HG03469 (cell line): ENCODE measurements at regions not wholly inside any gene's neighbourhood (a gene's known extent, or its start where the extent isn't known, plus 50 kb on each side); places are given as distances from the start of the nearest gene placed in this dataset.

Source experiments
- ATAC-seq: cut with Tn5 transposase; IDR thresholded peaks from one replicate; pipeline ENCODE4 v1.9.1; 2021; ENCODE audit warnings: mild to moderate bottlenecking, moderate library complexity, moderate number of reproducible peaks; ENCODE audit not compliant: unreplicated experiment

- ATAC-seq, result no peak
These were observed 398.7 kb upstream of the IRX4 start for GRCh38 chr5:2281446-2281845.

GRCh38 chr5:2280318-2280717 lies 397.6 kb upstream of the IRX4 start:
- ATAC-seq, result no peak

DNA sequence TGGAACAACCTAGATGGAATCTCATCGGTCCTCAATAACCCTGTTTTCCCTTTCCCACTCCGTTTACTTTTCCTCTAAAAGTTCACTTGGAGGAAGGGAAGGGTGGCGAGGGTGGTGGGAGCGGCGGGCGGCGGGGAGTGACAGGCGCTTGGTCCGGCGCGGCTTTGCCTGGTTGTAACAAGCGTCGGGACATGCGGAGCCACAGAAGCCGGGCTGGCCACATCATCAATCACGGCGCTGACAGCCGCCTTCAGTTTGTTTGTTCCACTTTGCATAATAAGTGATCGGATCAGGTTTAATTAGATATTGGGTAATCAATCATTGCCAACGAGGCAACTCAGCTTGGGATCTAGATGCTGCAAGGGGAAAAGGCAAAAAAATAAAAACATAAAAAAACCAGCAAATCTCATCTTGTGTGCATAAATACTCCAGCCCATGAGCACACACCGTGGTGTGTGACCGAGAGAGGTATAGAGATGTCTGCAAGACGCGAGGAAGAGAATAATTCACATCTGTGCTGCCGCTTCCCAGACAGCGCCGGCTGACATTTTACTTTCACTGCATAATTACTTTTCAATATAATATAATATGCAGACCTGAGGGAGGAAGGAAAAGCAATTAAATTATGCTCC lies 396.2 kb upstream of the IRX4 start:
- ATAC-seq, result no peak

DNA sequence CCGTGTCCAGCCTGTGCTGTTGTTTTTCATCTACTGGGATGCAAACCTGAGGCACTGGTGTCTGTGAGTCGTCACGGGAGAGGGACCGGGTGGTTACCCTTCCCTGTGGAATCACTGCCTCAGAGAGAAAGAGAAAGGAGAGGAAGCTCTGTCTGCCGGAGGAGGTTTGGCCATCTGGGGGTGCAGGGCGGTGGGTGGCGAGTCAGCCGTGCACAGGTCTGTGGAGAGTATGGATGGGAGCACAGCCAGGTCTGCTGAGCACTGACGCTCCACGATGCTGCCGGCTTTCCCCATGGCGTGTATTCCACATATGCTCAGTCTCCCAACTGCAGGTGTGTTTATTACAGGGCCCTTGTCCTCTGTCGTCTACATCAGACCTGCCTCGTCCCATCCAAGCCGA lies 395.2 kb upstream of the IRX4 start:
- no peak for ATAC-seq

DNA sequence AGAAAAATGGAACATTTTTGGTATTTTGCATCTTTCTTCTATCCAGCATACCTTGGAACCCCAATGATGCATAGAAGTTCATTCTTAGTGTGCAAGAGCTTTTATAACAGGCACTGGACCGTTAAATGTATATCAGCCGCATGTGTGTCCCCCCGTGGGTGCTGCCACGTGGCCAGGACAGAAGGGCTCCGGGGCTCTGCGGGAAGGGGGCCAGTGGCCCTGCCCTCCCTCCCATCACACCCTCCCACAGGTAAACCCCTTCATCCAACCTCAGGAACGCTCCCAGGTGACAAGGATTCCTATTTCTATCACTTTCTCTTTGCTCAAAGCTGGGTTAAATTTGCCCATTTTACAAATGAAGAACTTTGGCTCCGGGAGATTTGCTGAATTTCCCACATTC lies 393.4 kb upstream of the IRX4 start:
- no peak for ATAC-seq

DNA sequence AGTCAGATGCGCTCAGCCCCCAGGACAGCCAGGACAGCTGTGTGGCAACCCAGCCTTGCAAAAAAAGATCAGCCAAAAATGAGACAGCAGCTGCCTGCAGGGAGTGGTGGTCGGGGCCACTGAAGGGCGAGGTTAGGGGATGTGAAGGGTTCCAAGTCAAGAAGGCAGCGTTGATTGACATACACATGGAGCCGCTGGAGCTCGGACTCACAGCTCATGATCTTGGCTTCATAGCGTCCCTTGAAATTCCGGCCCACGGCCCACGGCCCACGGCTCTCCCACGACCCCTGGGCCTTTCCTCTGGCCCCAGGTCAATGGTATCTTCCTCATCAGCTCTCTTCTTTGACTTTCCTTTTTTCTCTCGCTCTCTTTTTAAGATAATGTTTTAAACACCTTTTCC lies 390.0 kb upstream of the IRX4 start:
- no peak for ATAC-seq

GRCh38 chr5:2272039-2272438 lies 389.3 kb upstream of the IRX4 start:
- ATAC-seq, result no peak

DNA sequence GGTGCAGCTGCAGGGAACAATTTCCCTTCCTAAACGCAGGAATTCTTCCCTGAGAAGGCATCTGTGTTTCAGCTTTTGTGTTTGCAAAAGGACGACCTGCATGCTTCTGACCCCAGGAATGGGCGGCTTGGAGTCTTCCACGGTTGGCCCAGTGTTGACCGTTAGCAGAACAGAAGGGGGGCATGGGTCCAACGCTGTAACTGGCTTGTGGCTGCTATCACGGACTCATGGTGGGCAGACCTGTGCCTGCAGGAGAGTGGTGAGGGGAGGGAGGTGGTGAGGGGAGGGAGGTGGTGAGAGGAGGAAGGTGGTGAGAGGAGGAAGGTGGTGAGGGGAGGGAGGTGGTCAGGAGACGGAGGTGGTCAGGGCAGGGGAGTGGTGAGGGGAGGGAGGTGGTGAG lies 388.6 kb upstream of the IRX4 start:
- ATAC-seq, result no peak

GRCh38 chr5:2270467-2270866 lies 387.7 kb upstream of the IRX4 start:
- ATAC-seq, result no peak

GRCh38 chr5:2269656-2270055 lies 386.9 kb upstream of the IRX4 start:
- no peak for ATAC-seq

- no peak for ATAC-seq
These were observed 385.3 kb upstream of the IRX4 start for GRCh38 chr5:2267991-2268390.

DNA sequence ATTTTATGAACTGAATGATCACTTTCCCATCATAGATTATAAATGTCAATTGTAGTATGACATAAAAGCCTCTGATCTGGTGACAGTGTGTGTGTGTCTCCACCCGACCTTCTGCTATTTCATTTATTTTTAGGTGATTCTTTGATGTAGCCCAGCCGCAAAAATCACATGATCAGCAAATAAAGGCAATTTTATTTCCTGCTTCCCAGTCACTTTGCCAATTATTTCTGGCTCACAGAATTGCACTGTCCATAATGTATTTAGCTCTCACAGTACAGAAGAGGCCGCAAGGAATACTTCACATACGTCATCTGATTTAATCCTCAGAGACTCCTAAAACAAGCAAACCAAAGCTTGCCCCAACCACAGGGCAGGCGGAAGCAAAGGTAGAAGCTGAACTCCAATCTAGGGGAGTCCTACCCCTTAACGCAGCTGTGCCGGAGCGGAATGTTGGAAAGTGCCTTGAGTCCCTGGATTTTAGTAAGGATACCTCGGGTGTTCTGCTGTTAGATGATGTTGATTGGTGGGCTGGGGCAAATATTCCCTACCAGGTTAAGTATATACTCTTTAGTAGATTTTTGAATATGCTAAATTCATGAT lies 384.0 kb upstream of the IRX4 start:
- no peak for ATAC-seq

GRCh38 chr5:2265341-2265740 lies 382.6 kb upstream of the IRX4 start:
- ATAC-seq, result no peak

DNA sequence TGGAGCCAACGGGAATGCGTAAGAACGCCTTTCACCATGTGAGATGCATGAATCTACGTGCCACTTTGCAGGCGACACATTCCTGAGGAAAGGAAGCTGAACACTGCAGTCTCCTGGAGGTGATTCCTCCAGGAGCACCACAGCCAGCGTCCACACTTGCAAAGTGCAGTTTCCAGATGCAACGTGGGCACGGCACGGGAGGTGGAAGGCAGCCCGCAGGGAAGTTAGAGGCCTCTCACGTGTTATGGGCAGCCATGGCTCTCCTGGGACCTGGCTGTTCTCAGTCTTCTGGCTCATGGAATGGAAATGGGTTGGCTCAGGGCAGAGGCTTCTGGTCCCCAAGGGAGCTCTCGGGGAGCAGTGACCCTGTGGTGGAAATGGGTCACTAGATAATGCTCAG lies 381.0 kb upstream of the IRX4 start:
- no peak for ATAC-seq

DNA sequence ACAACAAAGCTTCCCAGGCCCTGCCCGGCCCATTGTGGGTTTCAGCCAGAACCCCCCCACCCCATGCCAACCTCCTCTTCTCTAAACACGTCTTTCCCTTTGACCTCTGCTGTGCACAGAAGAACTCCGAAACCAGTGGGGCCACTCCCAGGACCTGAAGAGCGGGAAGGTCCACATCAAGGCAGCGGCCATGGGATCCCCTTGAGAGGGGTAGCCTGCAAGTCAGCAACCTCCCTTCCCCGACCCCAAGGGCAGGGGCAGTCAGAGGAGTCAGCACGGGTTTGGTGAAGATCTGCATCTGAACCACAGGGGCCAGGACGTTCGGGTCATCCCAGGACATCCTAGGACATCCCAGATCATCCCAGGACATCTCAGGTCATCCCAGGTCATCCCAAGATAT lies 379.9 kb upstream of the IRX4 start:
- no peak for ATAC-seq

DNA sequence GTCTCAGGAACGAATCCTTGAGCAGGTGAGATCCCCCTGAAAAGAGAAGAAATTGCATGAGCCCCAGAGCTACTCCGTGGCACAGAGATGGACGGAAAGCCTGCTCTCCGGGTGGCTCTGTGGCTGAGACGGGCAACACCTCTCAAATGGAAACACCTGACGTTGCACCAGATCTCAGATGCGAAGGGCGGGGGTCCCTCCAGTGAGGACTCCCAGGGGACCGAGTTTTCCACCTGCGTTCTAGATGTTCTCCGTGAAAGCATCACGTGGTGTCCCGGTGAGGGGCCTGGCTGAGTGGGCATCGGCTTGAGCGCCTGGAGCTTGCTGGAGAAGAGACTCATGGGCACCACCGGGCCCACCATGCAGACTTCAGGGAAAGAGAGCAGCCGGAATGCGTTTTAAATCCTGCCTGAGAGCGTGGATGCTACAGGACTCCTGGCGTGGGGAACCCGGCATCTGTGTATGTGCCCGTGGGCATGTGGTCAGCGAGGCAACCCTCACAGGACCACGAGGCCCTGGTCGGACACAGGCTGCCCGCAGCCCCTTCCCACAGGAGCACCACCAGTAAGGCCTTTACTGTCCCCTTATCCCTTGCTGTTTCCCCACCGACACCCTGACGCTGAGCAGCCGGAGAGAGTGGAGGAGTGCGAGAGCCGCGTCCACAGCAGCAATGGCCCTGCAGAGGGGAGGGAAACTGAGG lies 378.4 kb upstream of the IRX4 start:
- ATAC-seq, result no peak

DNA sequence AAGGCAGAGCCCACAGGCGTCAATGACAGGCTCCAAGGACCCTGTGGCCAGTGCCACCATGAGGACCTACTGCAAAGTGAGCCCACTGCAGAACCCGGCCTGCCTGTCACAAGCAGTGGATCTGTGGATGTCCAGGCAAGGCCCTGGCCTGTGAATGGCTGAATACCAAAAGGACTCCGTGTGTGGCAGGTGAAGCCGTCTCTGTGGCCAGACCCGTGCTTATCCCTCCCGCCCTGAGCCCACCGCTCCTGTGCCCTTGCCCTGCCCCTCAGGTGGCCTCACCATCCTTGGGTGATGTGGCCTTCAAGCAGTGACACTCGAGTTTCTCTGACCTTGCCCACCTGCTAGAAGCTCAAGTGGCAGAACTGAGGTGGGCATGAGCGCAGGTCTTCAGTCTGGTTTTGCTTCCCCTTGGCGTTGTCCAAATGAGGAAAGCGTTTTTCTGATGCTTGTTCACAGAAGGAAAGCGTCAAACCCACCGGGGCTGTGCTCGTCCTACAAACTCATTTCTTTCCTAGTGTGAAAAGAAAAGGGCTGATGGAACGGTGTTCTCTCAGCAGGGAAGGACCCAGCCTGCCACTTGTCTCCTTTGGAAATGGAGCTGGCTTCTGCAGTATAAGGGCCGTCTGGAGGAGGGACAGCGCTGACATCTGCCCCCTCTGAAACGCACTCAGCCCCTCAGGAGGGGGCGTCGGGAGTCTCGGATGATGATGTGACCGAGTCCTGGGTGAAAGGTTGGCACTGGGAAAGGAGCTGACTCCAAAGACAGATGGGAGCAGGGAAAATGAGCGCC lies 377.7 kb upstream of the IRX4 start:
- no peak for ATAC-seq

DNA sequence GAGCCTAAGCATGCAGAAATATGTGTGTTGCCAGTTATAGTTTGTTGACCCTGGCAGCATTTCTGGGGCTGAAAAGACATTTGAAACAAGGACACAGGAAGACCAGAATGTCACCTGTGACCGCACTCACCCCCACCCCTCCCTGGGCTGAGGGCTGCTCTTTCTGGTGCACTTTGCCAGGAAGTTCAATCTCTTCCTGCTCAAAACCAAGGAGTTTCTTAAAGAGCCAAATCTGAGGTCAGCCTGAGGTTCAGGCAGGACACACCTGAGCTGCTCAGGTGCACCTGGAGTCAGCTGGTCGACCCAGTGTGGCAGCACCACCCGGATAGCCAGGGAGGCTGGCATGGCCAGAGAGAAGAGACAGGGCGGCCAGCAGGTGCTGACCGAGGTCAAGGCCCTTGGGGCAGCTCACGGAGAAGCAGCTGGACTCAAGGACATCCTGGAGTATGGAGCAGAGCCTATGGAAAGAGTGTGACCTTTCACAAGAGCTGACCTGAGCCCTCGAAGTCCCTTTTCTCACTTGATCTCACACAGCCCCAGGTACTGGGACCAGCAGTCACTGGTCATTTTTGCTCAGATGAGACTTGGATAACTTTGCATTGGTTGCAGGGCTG lies 376.9 kb upstream of the IRX4 start:
- ATAC-seq, result no peak

DNA sequence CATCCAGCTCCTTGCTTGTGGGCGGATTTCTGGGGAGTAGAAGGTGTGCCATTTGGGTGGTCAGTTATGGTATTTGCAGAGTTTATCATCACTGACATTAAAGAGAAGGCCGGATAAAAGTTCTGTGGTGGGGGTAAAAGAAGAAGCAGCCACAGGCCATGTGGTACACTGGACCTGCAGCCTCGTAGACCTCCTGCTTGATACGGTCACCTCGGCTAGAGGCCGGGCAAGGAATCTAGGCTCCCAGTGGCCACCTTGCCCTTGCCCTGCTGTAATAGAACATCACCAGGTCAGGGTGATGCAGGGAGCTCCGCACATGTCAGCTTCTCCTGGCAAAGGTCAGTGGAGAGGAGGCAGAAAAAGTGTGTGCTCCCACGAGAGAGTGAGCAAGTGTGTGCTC lies 376.1 kb upstream of the IRX4 start:
- ATAC-seq, result no peak

DNA sequence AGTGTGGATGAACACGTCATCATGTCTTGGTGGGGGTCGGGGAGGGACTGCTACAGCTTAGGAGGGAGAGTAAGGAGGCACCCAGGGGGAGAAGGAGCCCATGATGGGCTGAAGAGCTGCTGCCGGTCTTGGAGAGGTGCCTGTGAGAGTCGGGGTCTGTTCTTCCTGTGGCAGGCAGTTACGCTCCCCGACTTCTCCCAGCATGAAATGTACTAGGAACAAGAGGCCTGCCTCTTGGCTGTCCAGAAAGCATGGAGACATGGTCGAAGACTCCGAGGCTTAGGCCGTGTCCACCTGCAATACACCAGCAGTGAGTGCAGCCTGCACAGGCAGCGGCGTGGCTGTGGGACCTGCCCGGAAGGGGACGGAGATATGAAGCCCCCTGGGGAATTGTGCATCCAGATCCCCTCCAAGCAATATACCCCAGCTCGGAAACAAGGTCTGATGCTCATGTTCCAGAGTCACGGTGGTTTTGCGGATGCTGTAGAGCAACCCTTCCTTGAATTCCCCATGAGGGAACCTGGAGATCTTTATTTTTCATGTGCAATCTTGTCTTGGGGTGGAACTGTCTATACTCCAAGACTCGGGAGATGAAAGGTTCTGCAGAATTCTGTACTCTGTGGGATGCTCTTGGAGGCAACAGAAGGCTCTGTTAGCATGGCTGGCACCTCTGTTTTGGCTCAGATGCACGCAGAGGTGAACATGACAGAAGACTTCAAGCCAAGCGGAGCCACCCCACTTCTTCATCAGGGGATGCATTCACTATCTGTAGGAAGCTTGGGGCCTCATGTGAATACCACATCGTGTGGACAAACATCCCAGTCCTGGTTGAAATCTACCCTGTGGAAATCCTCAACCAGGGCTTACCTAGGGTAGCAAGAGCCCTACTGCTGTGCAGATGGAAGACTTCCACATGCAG lies 374.9 kb upstream of the IRX4 start:
- ATAC-seq, result no peak
